ENCODE measurements at regions not wholly inside any gene's neighbourhood (a gene's known extent, or its start where the extent isn't known, plus 50 kb on each side); places are given as distances from the start of the nearest gene placed in this dataset.

GRCh38 chr3:187802203-187802927 lies 57.1 kb upstream of the BCL6 start:
- Histone ChIP-seq H3T11ph (ENCODE audit: low read length) (no peak overlapping the region), H3K18ac (ENCODE audit: insufficient read length, low read depth, low read length) (no peak overlapping the region), H2BK120ac (ENCODE audit: low read depth, low read length, poor library complexity, severe bottlenecking) (no peak overlapping the region), H3K56ac (ENCODE audit: insufficient read length, low read depth, low read length) (no peak overlapping the region), H3K9me3 (ENCODE audit: control insufficient read depth, low read depth, low read length) (no peaks in the 10 kb centered on the region), H4K91ac (ENCODE audit: insufficient read length, low read depth, low read length) (no peak overlapping the region), H3K4me1 (ENCODE audit: insufficient read depth, low read length) (peaks cover 4% of the 10 kb centered on the region; the same call in 1 of the 2 replicates), H4K5ac (ENCODE audit: insufficient read length, low read depth, low read length) (no peak overlapping the region), H3K9ac (ENCODE audit: extremely low read depth, insufficient read length, low read length) (no peak overlapping the region), H2AFZ (ENCODE audit: low read length) (no peak overlapping the region), H3K23ac (ENCODE audit: insufficient read length, low read depth, low read length) (no peak overlapping the region), H4K8ac (replicated peaks; ENCODE audit: insufficient read length, low read depth, low read length) (no peak overlapping the region), H4K20me1 (ENCODE audit: control insufficient read depth, insufficient read depth, insufficient read length) (no peaks in the 10 kb centered on the region), H2BK15ac (ENCODE audit: low read depth, low read length) (no peak overlapping the region), H2BK20ac (ENCODE audit: low read depth, low read length, poor library complexity, severe bottlenecking) (no peak overlapping the region), H2AK5ac (ENCODE audit: insufficient read length, low read length) (no peak overlapping the region), H3K23me2 (ENCODE audit: insufficient read length, low read depth, low read length, poor library complexity, severe bottlenecking) (no peaks in the 10 kb centered on the region), H3K27ac (ENCODE audit: insufficient read length, low read depth, low read length) (no peak overlapping the region), H3K79me1 (ENCODE audit: insufficient read depth, low read depth, low read length, poor library complexity, severe bottlenecking) (no peaks in the 10 kb centered on the region), H3K4ac (ENCODE audit: low read depth, low read length) (no peak overlapping the region), H2BK5ac (ENCODE audit: insufficient read length, low read length) (no peak overlapping the region), H3K4me2 (ENCODE audit: insufficient read depth, insufficient read length, low read length) (no peak overlapping the region), H3K14ac (ENCODE audit: insufficient read depth, low read length) (no peak overlapping the region), H3K27me3 (ENCODE audit: insufficient read depth, low read length) (no peaks in the 10 kb centered on the region), H3K79me2 (ENCODE audit: insufficient read depth, low read length) (no peaks in the 10 kb centered on the region), H2BK12ac (ENCODE audit: insufficient read length, low read depth, low read length) (no peak overlapping the region)
- no peak for TF ChIP-seq CTCF (conservative IDR thresholded peaks at IDR 0.05)
- H3K4me3 Mint-ChIP-seq: no peak overlapping the region
- no peaks in the 10 kb centered on the region; a peak in 1 of 7 replicates for H3K36me3 Mint-ChIP-seq (ENCODE audit: insufficient read depth in 1 of 3, low read depth in 3 of 3)
- no peak for DNase-seq
- peaks cover 15% of the 10 kb centered on the region in 2 experiments for H3K4me1 Mint-ChIP-seq
- peaks cover 9% of the 10 kb centered on the region for H3K27me3 Mint-ChIP-seq (ENCODE audit: low read depth)
- no peaks in the 10 kb centered on the region; a peak in 1 of 5 replicates for H3K9me3 Mint-ChIP-seq
- H3K27ac Mint-ChIP-seq: no peak overlapping the region
- no CpG with 5 or more reads among the region's 7 CpGs for WGBS (ENCODE audit: extremely low coverage, insufficient read length, low lambda C conversion rate)

All from H9 (cell line).